HEK293T (cell line): ENCODE measurements at regions not wholly inside any gene's neighbourhood (a gene's known extent, or its start where the extent isn't known, plus 50 kb on each side); places are given as distances from the start of the nearest gene placed in this dataset.

Source experiments
- ARNT ChIP-seq: fragments of 450-650 bp; IDR thresholded peaks from 2 replicates; pipeline ENCODE4 v1.6.1; 2017; ENCODE audit warnings: mild to moderate bottlenecking
- L3MBTL2 ChIP-seq: fragments of 450-650 bp; conservative IDR thresholded peaks from 2 replicates; pipeline ENCODE4 v1.6.1; 2016; ENCODE audit warnings: mild to moderate bottlenecking
- SP1 ChIP-seq: fragments of 450-650 bp; IDR thresholded peaks from 2 replicates; pipeline ENCODE4 v1.6.1; 2017

- TF ChIP-seq L3MBTL2: no peak
- no peak for TF ChIP-seq ARNT
- TF ChIP-seq SP1: no peak
Observed at GRCh38 chr3:5462086-5462485, 274.6 kb downstream of the EDEM1 start.
